IPS-15b (cell line): ENCODE measurements at regions not wholly inside any gene's neighbourhood (a gene's known extent, or its start where the extent isn't known, plus 50 kb on each side); places are given as distances from the start of the nearest gene placed in this dataset.

ENCODE experiments used
- H3K27me3 ChIP-seq: one replicate; pipeline ENCODE4 v1.6.1; 2013; ENCODE audit warnings: low read length; ENCODE audit not compliant: control insufficient read depth, insufficient read depth
- H3K36me3 ChIP-seq: one replicate; pipeline ENCODE4 v1.6.1; 2013; ENCODE audit warnings: low read length; ENCODE audit not compliant: control insufficient read depth, insufficient read depth
- H3K4me1 ChIP-seq: one replicate; pipeline ENCODE4 v1.6.1; 2013; ENCODE audit warnings: mild to moderate bottlenecking, low read length; ENCODE audit not compliant: control insufficient read depth, insufficient read depth
- H3K4me3 ChIP-seq: one replicate; pipeline ENCODE4 v1.5.1; 2013; ENCODE audit warnings: low read depth, low read length
- H3K9ac ChIP-seq: one replicate; pipeline ENCODE4 v1.6.1; 2013; ENCODE audit warnings: low read depth, mild to moderate bottlenecking, low read length
- H3K9me3 ChIP-seq: one replicate; pipeline ENCODE4 v1.6.1; 2013; ENCODE audit warnings: mild to moderate bottlenecking, low read length; ENCODE audit not compliant: control insufficient read depth, insufficient read depth

- Histone ChIP-seq H3K27me3 (no peaks in the 10 kb centered on the region), H3K36me3 (no peaks in the 10 kb centered on the region), H3K9ac (no peak overlapping the region), H3K4me1 (no peaks in the 10 kb centered on the region), H3K9me3 (no peaks in the 10 kb centered on the region), H3K4me3 (no peak overlapping the region)
These were observed 126.1 kb upstream of the TMC3 start for GRCh38 chr15:81500081-81500480.

- Histone ChIP-seq H3K27me3 (no peaks in the 10 kb centered on the region), H3K36me3 (no peaks in the 10 kb centered on the region), H3K4me1 (no peaks in the 10 kb centered on the region), H3K9ac (no peak overlapping the region), H3K9me3 (no peaks in the 10 kb centered on the region), H3K4me3 (no peak overlapping the region)
These were observed 124.3 kb upstream of the TMC3 start for GRCh38 chr15:81498294-81498693.

GRCh38 chr15:81497238-81497637, 123.2 kb upstream of the TMC3 start:
- Histone ChIP-seq H3K9me3 (no peaks in the 10 kb centered on the region), H3K9ac (no peak overlapping the region), H3K4me1 (no peaks in the 10 kb centered on the region), H3K36me3 (no peaks in the 10 kb centered on the region), H3K27me3 (no peaks in the 10 kb centered on the region), H3K4me3 (no peak overlapping the region)

- no peak overlapping the region for H3K4me3 ChIP-seq
- H3K4me1 ChIP-seq, result no peaks in the 10 kb centered on the region
- no peaks in the 10 kb centered on the region for H3K27me3 ChIP-seq
- H3K9ac ChIP-seq, result no peak overlapping the region
- no peaks in the 10 kb centered on the region for H3K9me3 ChIP-seq
- no peaks in the 10 kb centered on the region for H3K36me3 ChIP-seq
These were observed 121.9 kb upstream of the TMC3 start for GRCh38 chr15:81495780-81496467.

GRCh38 chr15:81492969-81493645, 119.1 kb upstream of the TMC3 start:
- no peaks in the 10 kb centered on the region for H3K27me3 ChIP-seq
- H3K36me3 ChIP-seq, result no peaks in the 10 kb centered on the region
- no peaks in the 10 kb centered on the region for H3K9me3 ChIP-seq
- no peaks in the 10 kb centered on the region for H3K4me1 ChIP-seq
- H3K4me3 ChIP-seq, result no peak overlapping the region
- no peak overlapping the region for H3K9ac ChIP-seq

GRCh38 chr15:81492331-81492968, 118.4 kb upstream of the TMC3 start:
- Histone ChIP-seq H3K9ac (no peak overlapping the region), H3K4me3 (no peak overlapping the region), H3K36me3 (no peaks in the 10 kb centered on the region), H3K4me1 (no peaks in the 10 kb centered on the region), H3K9me3 (no peaks in the 10 kb centered on the region), H3K27me3 (no peaks in the 10 kb centered on the region)

- Histone ChIP-seq H3K9ac (no peak overlapping the region), H3K27me3 (no peaks in the 10 kb centered on the region), H3K9me3 (no peaks in the 10 kb centered on the region), H3K4me3 (no peak overlapping the region), H3K36me3 (no peaks in the 10 kb centered on the region), H3K4me1 (no peaks in the 10 kb centered on the region)
These were observed 117.5 kb upstream of the TMC3 start for GRCh38 chr15:81491414-81492096.

GRCh38 chr15:81485806-81486205, 111.8 kb upstream of the TMC3 start:
- Histone ChIP-seq H3K4me3 (no peak overlapping the region), H3K4me1 (no peaks in the 10 kb centered on the region), H3K9me3 (no peaks in the 10 kb centered on the region), H3K27me3 (no peaks in the 10 kb centered on the region), H3K9ac (no peak overlapping the region), H3K36me3 (no peaks in the 10 kb centered on the region)

- Histone ChIP-seq H3K4me3 (no peak overlapping the region), H3K4me1 (no peaks in the 10 kb centered on the region), H3K27me3 (no peaks in the 10 kb centered on the region), H3K9me3 (no peaks in the 10 kb centered on the region), H3K36me3 (no peaks in the 10 kb centered on the region), H3K9ac (no peak overlapping the region)
These were observed 110.3 kb upstream of the TMC3 start for GRCh38 chr15:81484086-81484955.

GRCh38 chr15:81483496-81483895, 109.5 kb upstream of the TMC3 start:
- Histone ChIP-seq H3K9me3 (no peaks in the 10 kb centered on the region), H3K4me3 (no peak overlapping the region), H3K9ac (no peak overlapping the region), H3K27me3 (no peaks in the 10 kb centered on the region), H3K4me1 (no peaks in the 10 kb centered on the region), H3K36me3 (no peaks in the 10 kb centered on the region)

- Histone ChIP-seq H3K4me3 (no peak overlapping the region), H3K9ac (no peak overlapping the region), H3K27me3 (no peaks in the 10 kb centered on the region), H3K4me1 (peaks cover 3% of the 10 kb centered on the region), H3K36me3 (no peaks in the 10 kb centered on the region), H3K9me3 (no peaks in the 10 kb centered on the region)
These were observed 107.3 kb upstream of the TMC3 start for GRCh38 chr15:81481346-81481745.
